22Rv1 (cell line): ENCODE measurements at regions not wholly inside any gene's neighbourhood (a gene's known extent, or its start where the extent isn't known, plus 50 kb on each side); places are given as distances from the start of the nearest gene placed in this dataset.

Source experiments
- H3K27ac ChIP-seq: fragments of 450-650 bp; 2 replicates; pipeline ENCODE4 v1.5.1; 2017
- CTCF ChIP-seq: fragments of 450-650 bp; IDR thresholded peaks from 2 replicates; pipeline ENCODE4 v1.5.1; 2017; ENCODE audit warnings: mild to moderate bottlenecking
- ZFX ChIP-seq: fragments of 450-650 bp; IDR thresholded peaks from 2 replicates; pipeline ENCODE4 v1.6.1; 2017; ENCODE audit warnings: antibody characterized with exemption, borderline replicate concordance

- no peak overlapping the region for H3K27ac ChIP-seq
- TF ChIP-seq ZFX (no peak), CTCF (no peak)
Measured at GRCh38 chr6:137744877-137745276, 122.2 kb upstream of the TNFAIP3 start.

DNA sequence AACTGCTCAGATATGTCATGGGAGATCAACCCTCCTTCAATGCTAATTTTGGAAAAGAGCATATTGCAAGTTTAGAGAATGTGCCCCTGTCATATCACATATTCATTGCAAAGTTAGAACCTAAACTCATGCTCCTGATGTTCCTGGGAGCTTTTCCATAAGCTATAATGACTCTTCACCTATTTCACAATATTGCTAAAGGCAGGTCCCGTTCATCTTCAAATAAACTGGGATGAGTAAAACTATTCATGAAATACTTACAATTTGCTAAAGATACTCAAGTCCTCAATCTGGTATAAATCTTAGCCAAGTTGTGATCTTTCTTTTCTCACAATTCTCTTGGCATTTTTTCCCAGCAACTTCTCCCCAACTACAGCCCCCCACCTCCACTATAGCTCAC, 121.7 kb upstream of the TNFAIP3 start:
- no peak overlapping the region for H3K27ac ChIP-seq
- TF ChIP-seq CTCF (no peak), ZFX (no peak)

GRCh38 chr6:137746264-137746663, 120.8 kb upstream of the TNFAIP3 start:
- H3K27ac ChIP-seq, result no peak overlapping the region
- TF ChIP-seq ZFX, result no peak
- TF ChIP-seq CTCF, result no peak

- TF ChIP-seq CTCF (no peak), ZFX (no peak)
- H3K27ac ChIP-seq, result no peak overlapping the region
Measured at GRCh38 chr6:137749696-137750211, 117.3 kb upstream of the TNFAIP3 start.

DNA sequence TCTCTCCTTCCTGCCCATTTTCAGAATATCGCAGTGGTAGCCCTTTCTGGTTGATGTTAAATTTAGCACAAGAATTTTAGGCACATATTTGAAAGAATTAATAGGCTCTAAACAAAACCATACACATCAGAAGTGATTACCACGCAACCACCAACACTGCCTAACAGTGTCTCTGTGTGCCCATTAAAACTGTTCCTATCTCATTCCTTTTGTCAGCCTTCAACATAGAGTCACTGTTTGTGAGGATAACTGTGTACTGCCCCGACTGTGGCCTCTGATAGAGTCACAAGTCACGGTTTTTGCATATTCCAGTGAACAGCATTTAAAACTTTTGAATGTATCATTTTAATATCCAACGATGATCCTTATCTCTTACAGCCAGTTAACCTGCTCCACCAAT, 116.8 kb upstream of the TNFAIP3 start:
- H3K27ac ChIP-seq, result no peak overlapping the region
- no peak for TF ChIP-seq CTCF
- TF ChIP-seq ZFX, result no peak

GRCh38 chr6:137751768-137752560, 115.1 kb upstream of the TNFAIP3 start:
- no peak overlapping the region for H3K27ac ChIP-seq

More at GRCh38 chr6:137751768-137752560, 115.1 kb upstream of the TNFAIP3 start:
- TF ChIP-seq CTCF (no peak), ZFX (no peak)
